Neural progenitor cell (in vitro differentiated cells): ENCODE measurements at regions not wholly inside any gene's neighbourhood (a gene's known extent, or its start where the extent isn't known, plus 50 kb on each side); places are given as distances from the start of the nearest gene placed in this dataset.

Experiments
- EZH2 ChIP-seq: fragments of 200-600 bp; sonication (generic); IDR thresholded peaks from 2 replicates; pipeline ENCODE4 v1.6.1; 2017; ENCODE audit warnings: antibody characterized with exemption, mild to moderate bottlenecking, moderate library complexity
- EZH2phosphoT487 ChIP-seq: fragments of 200-600 bp; sonication (generic); IDR thresholded peaks from 2 replicates; pipeline ENCODE4 v1.6.1; 2017; ENCODE audit warnings: antibody characterized with exemption
- TF ChIP-seq, protein P1 (sequence below): fragments of 200-600 bp; sonication (generic); IDR thresholded peaks from 2 replicates; pipeline ENCODE4 v1.5.1; 2017; ENCODE audit warnings: antibody characterized with exemption, mild to moderate bottlenecking

DNA sequence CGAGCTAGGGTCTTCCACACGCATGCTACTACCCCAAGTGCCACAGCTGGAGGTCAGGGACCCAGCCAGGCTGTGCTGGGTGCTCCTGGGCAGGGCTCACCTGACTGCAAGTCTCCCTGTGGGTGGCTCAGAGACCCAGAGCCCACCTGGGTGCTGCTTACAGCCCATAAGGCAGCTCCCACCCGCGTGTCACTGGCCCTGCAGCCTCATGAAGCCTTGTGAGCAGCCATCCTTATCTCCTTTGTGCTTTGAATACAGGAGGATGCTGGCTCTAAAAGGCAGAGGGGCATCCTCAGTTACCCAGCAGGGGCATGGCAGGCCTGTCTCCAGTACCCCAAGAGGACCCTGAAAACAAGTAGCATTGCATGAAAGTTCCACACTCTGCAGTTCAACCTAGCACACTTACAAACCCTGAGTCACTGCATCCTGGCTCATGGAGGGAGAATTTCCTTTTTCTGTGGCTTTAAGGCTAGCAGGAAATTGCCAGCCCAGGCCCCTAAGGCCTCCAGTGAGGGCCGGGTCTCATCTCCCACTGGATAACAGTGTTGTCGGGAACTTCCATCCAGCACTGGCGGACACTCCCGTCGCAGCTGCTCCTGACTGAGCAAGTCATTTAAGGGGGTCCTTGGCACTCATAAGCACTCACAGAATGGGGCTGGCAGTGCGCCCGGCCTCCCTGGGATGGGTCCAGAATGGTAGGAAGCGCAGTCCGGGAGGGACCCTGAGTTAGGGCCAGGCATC, 137.1 kb downstream of the RPIA start:
- TF ChIP-seq, protein P1, sequence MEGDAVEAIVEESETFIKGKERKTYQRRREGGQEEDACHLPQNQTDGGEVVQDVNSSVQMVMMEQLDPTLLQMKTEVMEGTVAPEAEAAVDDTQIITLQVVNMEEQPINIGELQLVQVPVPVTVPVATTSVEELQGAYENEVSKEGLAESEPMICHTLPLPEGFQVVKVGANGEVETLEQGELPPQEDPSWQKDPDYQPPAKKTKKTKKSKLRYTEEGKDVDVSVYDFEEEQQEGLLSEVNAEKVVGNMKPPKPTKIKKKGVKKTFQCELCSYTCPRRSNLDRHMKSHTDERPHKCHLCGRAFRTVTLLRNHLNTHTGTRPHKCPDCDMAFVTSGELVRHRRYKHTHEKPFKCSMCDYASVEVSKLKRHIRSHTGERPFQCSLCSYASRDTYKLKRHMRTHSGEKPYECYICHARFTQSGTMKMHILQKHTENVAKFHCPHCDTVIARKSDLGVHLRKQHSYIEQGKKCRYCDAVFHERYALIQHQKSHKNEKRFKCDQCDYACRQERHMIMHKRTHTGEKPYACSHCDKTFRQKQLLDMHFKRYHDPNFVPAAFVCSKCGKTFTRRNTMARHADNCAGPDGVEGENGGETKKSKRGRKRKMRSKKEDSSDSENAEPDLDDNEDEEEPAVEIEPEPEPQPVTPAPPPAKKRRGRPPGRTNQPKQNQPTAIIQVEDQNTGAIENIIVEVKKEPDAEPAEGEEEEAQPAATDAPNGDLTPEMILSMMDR = no peak
- TF ChIP-seq EZH2 (no peak), EZH2phosphoT487 (no peak)
